ENCODE measurements at regions not wholly inside any gene's neighbourhood (a gene's known extent, or its start where the extent isn't known, plus 50 kb on each side); places are given as distances from the start of the nearest gene placed in this dataset.

GRCh38 chr14:85817430-85817829 is 287.5 kb downstream of the FLRT2 start:
- TF ChIP-seq CTCF (IDR thresholded peaks at IDR 0.05; ENCODE audit: low read depth, low read length, poor library complexity, severe bottlenecking) (no peak), EZH2phosphoT487 (IDR thresholded peaks at IDR 0.05; ENCODE audit: borderline replicate concordance, low read length) (no peak)
